Activated T-helper 1 cell treated with Interleukin-2 at 50 U/mL for 16 hours (primary cell): ENCODE measurements at regions not wholly inside any gene's neighbourhood (a gene's known extent, or its start where the extent isn't known, plus 50 kb on each side); places are given as distances from the start of the nearest gene placed in this dataset.
"Not testable (repeated sequence)": the region's sequence is repeated elsewhere in the genome, so short reads cannot be mapped to it uniquely, and the experiment has no call there.

Experiments
- DNase-seq: peaks from one replicate; pipeline ENCODE4 v3.0.0-alpha.2; 2020; ENCODE audit warnings: low read depth

- no peak for DNase-seq
These were observed 225.0 kb upstream of the ZNF217 start for GRCh38 chr20:53818457-53819177.

- DNase-seq: not testable (repeated sequence)
These were observed 223.9 kb upstream of the ZNF217 start for GRCh38 chr20:53817513-53817912.

DNA sequence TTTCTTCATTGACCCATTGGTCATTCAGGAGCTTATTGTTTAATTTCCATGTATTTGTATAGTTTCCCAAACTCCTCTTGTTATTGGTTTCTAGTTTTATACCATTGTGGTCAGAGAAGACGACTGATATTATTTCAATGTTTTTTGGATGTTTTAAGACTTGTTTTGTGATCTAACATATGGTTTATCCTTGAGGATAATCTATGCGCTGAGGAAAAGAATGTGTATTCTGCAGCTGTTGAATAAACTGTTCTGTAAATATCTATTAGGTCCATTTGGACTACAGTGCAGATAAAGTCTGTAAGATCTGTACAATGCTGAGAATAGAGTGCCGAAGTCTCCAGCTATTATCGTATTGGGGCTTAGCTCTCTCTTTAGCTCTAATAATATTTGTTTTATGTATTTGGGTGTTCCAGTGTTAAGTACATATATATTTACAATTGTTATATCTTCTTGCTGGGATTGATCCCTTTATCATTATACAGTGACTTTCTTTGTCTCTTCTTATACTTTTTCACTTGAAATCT is 223.3 kb upstream of the ZNF217 start:
- DNase-seq: no peak

DNA sequence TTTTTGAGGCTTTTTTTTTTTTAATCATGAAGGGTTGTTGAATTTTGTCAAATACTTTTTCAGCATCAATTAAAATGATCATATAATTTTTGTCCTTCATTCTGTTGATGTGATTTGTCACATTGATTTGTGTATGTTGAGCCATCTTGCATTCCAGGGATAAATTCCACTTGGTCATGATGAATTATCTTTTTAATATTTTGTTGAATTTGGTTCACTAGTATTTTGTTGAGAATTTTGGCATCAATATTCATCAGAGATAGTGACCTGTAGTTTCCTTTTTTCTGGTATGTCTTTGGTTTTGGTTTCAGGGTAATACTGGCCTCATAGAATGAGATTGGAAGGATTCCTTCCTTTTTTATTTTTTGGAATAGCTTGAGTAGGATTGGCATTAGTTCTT is 221.9 kb upstream of the ZNF217 start:
- DNase-seq: no peak

- no peak for DNase-seq
These were observed 220.4 kb upstream of the ZNF217 start for GRCh38 chr20:53814060-53814459.

DNA sequence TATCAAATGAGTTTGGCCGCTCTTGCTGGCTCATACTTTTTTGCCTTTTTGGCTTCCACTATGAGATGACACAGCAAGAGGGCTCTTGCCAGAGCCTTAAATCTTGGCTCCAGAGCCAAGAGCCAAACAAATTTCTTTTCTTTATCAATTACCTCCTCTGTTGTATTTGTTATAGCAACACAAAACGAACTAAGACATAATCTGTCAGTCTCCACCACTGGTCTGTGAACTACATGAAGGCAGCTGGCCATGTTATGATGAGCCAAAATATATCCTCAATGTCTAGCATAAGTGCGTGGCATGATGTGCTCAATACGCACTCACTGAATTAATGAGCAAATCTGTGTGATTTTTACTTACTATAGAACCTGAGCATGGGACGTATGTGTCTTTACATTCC is 220.0 kb upstream of the ZNF217 start:
- DNase-seq: no peak

GRCh38 chr20:53811577-53811976 is 217.9 kb upstream of the ZNF217 start:
- no peak for DNase-seq

GRCh38 chr20:53810661-53811355 is 217.2 kb upstream of the ZNF217 start:
- DNase-seq: no peak

- DNase-seq: no peak
These were observed 216.2 kb upstream of the ZNF217 start for GRCh38 chr20:53809728-53810365.

GRCh38 chr20:53809217-53809616 is 215.6 kb upstream of the ZNF217 start:
- DNase-seq: no peak

- DNase-seq: no peak
These were observed 215.1 kb upstream of the ZNF217 start for GRCh38 chr20:53808733-53809132.

GRCh38 chr20:53808302-53808701 is 214.7 kb upstream of the ZNF217 start:
- DNase-seq: not testable (repeated sequence)

DNA sequence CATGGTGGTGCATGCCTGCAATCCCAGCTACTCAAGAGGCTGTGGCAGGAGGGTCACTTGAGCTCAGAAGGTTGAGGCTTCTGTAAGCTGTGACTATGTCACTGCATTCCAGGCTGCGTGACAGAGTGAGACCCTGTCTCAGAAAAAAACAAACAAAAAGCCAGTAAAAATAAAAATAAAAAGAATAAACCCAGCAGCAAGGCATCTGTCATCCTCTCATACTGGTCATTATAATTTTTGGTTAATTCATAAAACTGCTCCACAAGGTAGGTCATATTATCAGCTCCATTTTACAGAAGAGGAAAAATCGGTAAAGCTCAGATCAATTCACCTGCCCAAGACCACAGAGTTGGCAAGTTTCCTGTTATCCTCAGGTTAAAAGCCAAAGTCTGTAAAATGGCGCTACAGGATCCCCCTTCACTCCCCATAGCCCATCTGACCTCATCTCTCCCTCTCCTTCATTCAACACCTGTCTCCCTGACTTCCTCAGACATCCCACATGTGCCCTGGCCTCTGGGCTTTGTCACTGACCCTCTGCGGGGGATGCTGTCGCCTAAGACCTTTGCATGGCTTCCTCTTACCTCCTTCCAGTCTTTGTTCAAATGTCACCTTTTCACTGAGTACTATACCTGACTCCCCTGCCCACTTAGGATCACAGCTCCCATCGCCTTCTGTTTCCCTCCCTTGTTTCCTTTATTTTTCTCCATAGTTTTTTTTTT is 213.2 kb upstream of the ZNF217 start:
- no peak for DNase-seq

DNA sequence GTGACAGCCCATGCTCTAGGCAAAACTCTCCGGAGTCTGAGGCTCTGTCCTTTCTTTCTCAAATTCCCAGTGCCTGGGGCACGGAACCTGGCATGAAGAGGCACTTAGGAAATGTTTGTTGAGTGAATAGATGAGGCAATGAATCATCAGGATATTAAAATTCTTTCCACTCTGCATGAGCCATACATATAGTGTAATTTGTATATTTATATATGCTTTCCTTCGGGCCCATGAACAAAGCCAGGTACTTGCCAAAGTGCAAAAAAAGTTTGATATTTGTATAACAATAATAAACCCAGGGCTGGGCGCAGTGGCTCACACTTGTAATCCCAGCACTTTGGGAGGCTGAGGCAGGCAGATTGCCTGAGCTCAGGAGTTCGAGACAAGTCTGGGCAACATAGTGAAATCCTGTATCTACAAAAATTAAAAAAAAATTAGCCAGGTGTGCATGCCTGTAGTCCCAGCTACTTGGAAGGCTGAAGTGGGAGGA is 212.3 kb upstream of the ZNF217 start:
- no peak for DNase-seq

GRCh38 chr20:53804920-53805894 is 211.6 kb upstream of the ZNF217 start:
- no peak for DNase-seq

GRCh38 chr20:53804308-53804707 is 210.7 kb upstream of the ZNF217 start:
- DNase-seq: not testable (repeated sequence)

DNA sequence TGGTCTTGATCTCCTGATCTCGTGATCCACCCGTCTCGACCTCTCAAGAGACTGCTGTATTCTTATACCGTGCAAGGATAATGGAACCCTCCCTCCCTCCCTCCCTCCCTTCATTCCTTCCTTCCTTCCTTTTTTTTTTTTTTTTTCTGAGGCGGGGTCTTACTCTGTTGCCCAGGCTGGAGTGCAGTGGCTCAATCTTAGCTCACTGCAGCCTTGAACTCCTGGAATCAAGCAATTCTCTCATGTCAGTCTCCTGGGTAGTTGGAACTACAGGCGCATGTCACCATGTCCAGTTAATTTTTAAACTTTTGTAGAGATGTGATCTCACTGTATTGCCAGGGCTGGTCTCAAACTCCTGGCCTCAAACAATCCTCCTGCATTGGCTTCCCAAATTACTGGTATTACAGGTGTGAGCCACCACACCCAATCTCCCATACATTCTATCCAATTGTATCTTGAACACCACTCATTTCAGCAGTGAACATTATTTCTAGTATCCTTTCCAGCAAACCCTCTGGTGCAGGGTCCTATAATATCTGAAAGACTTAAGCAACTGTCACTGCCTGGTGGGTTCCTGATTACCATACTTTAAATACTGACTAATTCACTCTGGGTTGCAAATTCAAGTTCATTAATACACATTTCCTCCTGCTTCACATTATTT is 210.0 kb upstream of the ZNF217 start:
- DNase-seq: no peak

GRCh38 chr20:53801609-53802370 is 208.2 kb upstream of the ZNF217 start:
- no peak for DNase-seq

- no peak for DNase-seq
These were observed 207.4 kb upstream of the ZNF217 start for GRCh38 chr20:53800883-53801604.
